ENCODE measurements at regions not wholly inside any gene's neighbourhood (a gene's known extent, or its start where the extent isn't known, plus 50 kb on each side); places are given as distances from the start of the nearest gene placed in this dataset.

DNA sequence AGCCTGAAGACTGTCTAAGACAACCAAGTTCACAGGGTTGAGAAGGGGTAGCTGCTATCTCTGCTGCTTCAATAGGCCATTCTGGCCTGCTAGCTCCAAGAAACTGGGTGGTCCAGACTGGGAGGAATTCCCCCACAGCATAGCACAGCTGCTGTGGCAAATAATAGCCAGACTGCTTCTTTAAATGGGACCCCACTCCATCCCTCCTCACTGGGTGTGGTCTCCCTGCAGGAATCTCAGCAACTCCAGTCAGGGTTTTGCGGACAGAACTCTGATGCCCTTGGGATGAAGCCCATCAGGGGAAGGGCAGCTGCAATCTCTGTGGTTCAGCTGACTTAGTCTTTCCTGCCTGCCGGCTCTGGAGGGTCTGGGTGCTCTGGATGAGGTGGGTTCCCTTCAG is 1018.6 kb upstream of the DIAPH2 start:
- Histone ChIP-seq H3K4me3 (no peak overlapping the region), H3K36me3 (no peaks in the 10 kb centered on the region), H3K4me1 (no peaks in the 10 kb centered on the region), H3K27ac (no peak overlapping the region), H3K27me3 (replicated peaks in 1 of 7) (no peaks in the 10 kb centered on the region), H3K9me3 (peaks cover 0 to 6% (median 0%) of the 10 kb centered on the region in 8 donors)
- TF ChIP-seq POLR2AphosphoS5 (IDR thresholded peaks at IDR 0.05) (no peak), POLR2A (IDR thresholded peaks at IDR 0.05) (no peak)
- TF ChIP-seq, protein P1, sequence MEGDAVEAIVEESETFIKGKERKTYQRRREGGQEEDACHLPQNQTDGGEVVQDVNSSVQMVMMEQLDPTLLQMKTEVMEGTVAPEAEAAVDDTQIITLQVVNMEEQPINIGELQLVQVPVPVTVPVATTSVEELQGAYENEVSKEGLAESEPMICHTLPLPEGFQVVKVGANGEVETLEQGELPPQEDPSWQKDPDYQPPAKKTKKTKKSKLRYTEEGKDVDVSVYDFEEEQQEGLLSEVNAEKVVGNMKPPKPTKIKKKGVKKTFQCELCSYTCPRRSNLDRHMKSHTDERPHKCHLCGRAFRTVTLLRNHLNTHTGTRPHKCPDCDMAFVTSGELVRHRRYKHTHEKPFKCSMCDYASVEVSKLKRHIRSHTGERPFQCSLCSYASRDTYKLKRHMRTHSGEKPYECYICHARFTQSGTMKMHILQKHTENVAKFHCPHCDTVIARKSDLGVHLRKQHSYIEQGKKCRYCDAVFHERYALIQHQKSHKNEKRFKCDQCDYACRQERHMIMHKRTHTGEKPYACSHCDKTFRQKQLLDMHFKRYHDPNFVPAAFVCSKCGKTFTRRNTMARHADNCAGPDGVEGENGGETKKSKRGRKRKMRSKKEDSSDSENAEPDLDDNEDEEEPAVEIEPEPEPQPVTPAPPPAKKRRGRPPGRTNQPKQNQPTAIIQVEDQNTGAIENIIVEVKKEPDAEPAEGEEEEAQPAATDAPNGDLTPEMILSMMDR (IDR thresholded peaks at IDR 0.05 in 8 of 11, conservative IDR thresholded peaks at IDR 0.05 in 3 of 11): no peak
- intact Hi-C loops (cut with DNase I; ENCODE audit: low total_unique reads): no loop called here
- no peak for DNase-seq
- WGBS, 5 donors: 63 to 90% (median 80%) methylated on average over 2 of the region's 2 CpGs

GRCh38 chrX:95675011-95675410 is 1009.6 kb upstream of the DIAPH2 start:
- no peak overlapping the region for H3K4me3 ChIP-seq
- H3K27ac ChIP-seq: no peak overlapping the region
- intact Hi-C loops (cut with DNase I; ENCODE audit: low total_unique reads): no loop called here
- H3K36me3 ChIP-seq: no peaks in the 10 kb centered on the region
- WGBS, 5 donors: 62 to 95% (median 79%) methylated on average over 2 of the region's 2 CpGs
- H3K9me3 ChIP-seq: no peaks in the 10 kb centered on the region
- no peaks in the 10 kb centered on the region for H3K27me3 ChIP-seq (replicated peaks in 1 of 7)
- no peaks in the 10 kb centered on the region for H3K4me1 ChIP-seq
- DNase-seq: no peak
- TF ChIP-seq POLR2AphosphoS5 (IDR thresholded peaks at IDR 0.05) (no peak), POLR2A (IDR thresholded peaks at IDR 0.05) (no peak)
- TF ChIP-seq, protein P1 (IDR thresholded peaks at IDR 0.05 in 8 of 11, conservative IDR thresholded peaks at IDR 0.05 in 3 of 11): no peak

DNA sequence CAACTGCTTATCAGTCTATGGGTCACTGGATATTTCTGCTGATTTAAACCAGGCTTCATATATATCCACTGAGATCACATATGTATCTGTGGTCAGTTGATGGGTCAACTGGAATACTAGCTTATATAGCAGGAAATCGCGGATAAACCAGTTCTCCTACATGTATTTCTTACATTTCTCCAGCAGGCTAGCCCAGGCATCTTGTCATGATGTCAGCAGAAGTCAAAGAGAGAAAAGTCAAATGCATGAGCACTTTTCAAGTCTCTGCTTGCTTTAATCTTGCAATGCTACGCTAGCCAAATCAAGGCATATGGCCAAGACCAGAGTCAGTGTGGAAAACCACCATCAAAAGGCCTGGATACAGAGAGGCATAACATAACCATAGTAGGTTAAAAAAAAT is 1008.8 kb upstream of the DIAPH2 start:
- Histone ChIP-seq H3K4me1 (no peaks in the 10 kb centered on the region), H3K27me3 (replicated peaks in 1 of 7) (no peaks in the 10 kb centered on the region), H3K9me3 (no peaks in the 10 kb centered on the region), H3K4me3 (no peak overlapping the region), H3K27ac (no peak overlapping the region), H3K36me3 (no peaks in the 10 kb centered on the region)
- 72 to 86% (median 73%) methylated on average over 3 of the region's 3 CpGs for WGBS, 5 donors
- intact Hi-C loops (cut with DNase I; ENCODE audit: low total_unique reads): no loop called here
- DNase-seq: no peak
- TF ChIP-seq POLR2AphosphoS5 (IDR thresholded peaks at IDR 0.05) (no peak), POLR2A (IDR thresholded peaks at IDR 0.05) (no peak)
- TF ChIP-seq, protein P1 (IDR thresholded peaks at IDR 0.05 in 8 of 11, conservative IDR thresholded peaks at IDR 0.05 in 3 of 11): no peak

- no peak for TF ChIP-seq POLR2AphosphoS5 (IDR thresholded peaks at IDR 0.05)
- TF ChIP-seq POLR2A (IDR thresholded peaks at IDR 0.05): no peak
- TF ChIP-seq, protein P1 (IDR thresholded peaks at IDR 0.05 in 8 of 11, conservative IDR thresholded peaks at IDR 0.05 in 3 of 11): no peak
- Histone ChIP-seq H3K4me1 (no peaks in the 10 kb centered on the region), H3K27me3 (replicated peaks in 1 of 7) (no peaks in the 10 kb centered on the region), H3K4me3 (no peak overlapping the region), H3K9me3 (no peaks in the 10 kb centered on the region), H3K27ac (no peak overlapping the region), H3K36me3 (no peaks in the 10 kb centered on the region)
- intact Hi-C loops (cut with DNase I; ENCODE audit: low total_unique reads): no loop called here
- 63 to 87% (median 68%) methylated on average over 4 of the region's 4 CpGs for WGBS, 5 donors
- DNase-seq: no peak
Observed at GRCh38 chrX:95678679-95679078, 1006.0 kb upstream of the DIAPH2 start.

Data from spleen (tissue), 11 donors.